Activated naive CD8-positive, alpha-beta T cell treated with anti-CD3 and anti-CD28 coated beads, Interleukin-2, amount 50 U/mL, for 24 hours (primary cell): ENCODE measurements at regions not wholly inside any gene's neighbourhood (a gene's known extent, or its start where the extent isn't known, plus 50 kb on each side); places are given as distances from the start of the nearest gene placed in this dataset.

Experiments
- ATAC-seq: fragments of 150-1000 bp; cut with Tn5 transposase; one replicate; pipeline ENCODE4 v1.10.0; 2021
- DNase-seq: peaks from one replicate; pipeline ENCODE4 v3.0.0; 2021
- H3K27ac Mint-ChIP-seq: one replicate; pipeline ENCODE4 v1.8.0; 2021; ENCODE audit warnings: mild to moderate bottlenecking, mixed read lengths
- H3K27me3 Mint-ChIP-seq: one replicate; pipeline ENCODE4 v1.8.0; 2021; ENCODE audit warnings: mixed read lengths
- H3K36me3 Mint-ChIP-seq: one replicate; pipeline ENCODE4 v1.8.0; 2021; ENCODE audit warnings: low read depth, mixed read lengths
- H3K4me1 Mint-ChIP-seq: one replicate; pipeline ENCODE4 v1.8.0; 2021; ENCODE audit warnings: mixed read lengths
- H3K4me3 Mint-ChIP-seq: one replicate; pipeline ENCODE4 v1.8.0; 2021; ENCODE audit warnings: mild to moderate bottlenecking, moderate library complexity, mixed read lengths
- H3K9me3 Mint-ChIP-seq: one replicate; pipeline ENCODE4 v1.8.0; 2021; ENCODE audit warnings: mixed read lengths

- H3K4me3 Mint-ChIP-seq = no peak overlapping the region
- DNase-seq (no peak), ATAC-seq (no peak)
- H3K36me3 Mint-ChIP-seq = no peaks in the 10 kb centered on the region
- H3K4me1 Mint-ChIP-seq = no peaks in the 10 kb centered on the region
- H3K27ac Mint-ChIP-seq = no peak overlapping the region
- no peaks in the 10 kb centered on the region for H3K27me3 Mint-ChIP-seq
- peaks cover 18% of the 10 kb centered on the region for H3K9me3 Mint-ChIP-seq
Measured at GRCh38 chr10:81524467-81524866, 350.5 kb upstream of the NRG3 start.

GRCh38 chr10:81532403-81532802, 342.6 kb upstream of the NRG3 start:
- Mint-ChIP-seq H3K27ac (no peak overlapping the region), H3K9me3 (peaks cover 10% of the 10 kb centered on the region), H3K4me3 (no peak overlapping the region), H3K36me3 (no peaks in the 10 kb centered on the region), H3K27me3 (no peaks in the 10 kb centered on the region), H3K4me1 (no peaks in the 10 kb centered on the region)
- DNase-seq (no peak), ATAC-seq (no peak)

- Mint-ChIP-seq H3K27ac (no peak overlapping the region), H3K4me1 (no peaks in the 10 kb centered on the region), H3K4me3 (no peak overlapping the region), H3K9me3 (peaks cover 8% of the 10 kb centered on the region), H3K36me3 (no peaks in the 10 kb centered on the region), H3K27me3 (no peaks in the 10 kb centered on the region)
- ATAC-seq (no peak), DNase-seq (no peak)
Measured at GRCh38 chr10:81534991-81535390, 340.0 kb upstream of the NRG3 start.

GRCh38 chr10:81541517-81541916, 333.5 kb upstream of the NRG3 start:
- Mint-ChIP-seq H3K4me3 (no peak overlapping the region), H3K4me1 (no peaks in the 10 kb centered on the region), H3K9me3 (peaks cover 8% of the 10 kb centered on the region), H3K27me3 (no peaks in the 10 kb centered on the region), H3K36me3 (no peaks in the 10 kb centered on the region), H3K27ac (no peak overlapping the region)
- no peak for DNase-seq
- no peak for ATAC-seq

GRCh38 chr10:81546243-81546642, 328.8 kb upstream of the NRG3 start:
- H3K36me3 Mint-ChIP-seq = no peaks in the 10 kb centered on the region
- ATAC-seq = no peak
- H3K4me3 Mint-ChIP-seq = no peak overlapping the region

GRCh38 chr10:81548160-81548559, 326.8 kb upstream of the NRG3 start:
- peaks cover 26% of the 10 kb centered on the region for H3K9me3 Mint-ChIP-seq
- ATAC-seq = no peak
- DNase-seq = no peak
- H3K4me3 Mint-ChIP-seq = no peak overlapping the region
- no peak overlapping the region for H3K27ac Mint-ChIP-seq
- no peaks in the 10 kb centered on the region for H3K4me1 Mint-ChIP-seq
- no peaks in the 10 kb centered on the region for H3K27me3 Mint-ChIP-seq
- H3K36me3 Mint-ChIP-seq = no peaks in the 10 kb centered on the region

More at GRCh38 chr10:81546243-81546642, 328.8 kb upstream of the NRG3 start:
- peaks cover 24% of the 10 kb centered on the region for H3K9me3 Mint-ChIP-seq
- H3K27ac Mint-ChIP-seq = no peak overlapping the region
- no peaks in the 10 kb centered on the region for H3K4me1 Mint-ChIP-seq
- no peaks in the 10 kb centered on the region for H3K27me3 Mint-ChIP-seq
- no peak for DNase-seq

- H3K4me3 Mint-ChIP-seq = no peak overlapping the region
- H3K9me3 Mint-ChIP-seq = peaks cover 15% of the 10 kb centered on the region
- peaks cover 13% of the 10 kb centered on the region for H3K4me1 Mint-ChIP-seq
- peak; percentile 90 for ATAC-seq
- H3K27ac Mint-ChIP-seq = no peak overlapping the region
- DNase-seq = peak; percentile 9
- H3K27me3 Mint-ChIP-seq = no peaks in the 10 kb centered on the region
- H3K36me3 Mint-ChIP-seq = no peaks in the 10 kb centered on the region
Measured at GRCh38 chr10:81564143-81564542, 310.9 kb upstream of the NRG3 start.

- Mint-ChIP-seq H3K4me1 (peaks cover 2% of the 10 kb centered on the region), H3K9me3 (peaks cover 10% of the 10 kb centered on the region)
Measured at GRCh38 chr10:81569488-81569887, 305.5 kb upstream of the NRG3 start.

GRCh38 chr10:81570349-81570748, 304.6 kb upstream of the NRG3 start:
- peak; percentile 24 for ATAC-seq

More at GRCh38 chr10:81569488-81569887, 305.5 kb upstream of the NRG3 start:
- Mint-ChIP-seq H3K4me3 (no peak overlapping the region), H3K27me3 (no peaks in the 10 kb centered on the region), H3K27ac (no peak overlapping the region), H3K36me3 (no peaks in the 10 kb centered on the region)
- DNase-seq = no peak
- ATAC-seq = no peak

GRCh38 chr10:81570878-81571794, 303.9 kb upstream of the NRG3 start:
- no peak for ATAC-seq
- DNase-seq = no peak
- Mint-ChIP-seq H3K27ac (no peak overlapping the region), H3K4me3 (no peak overlapping the region), H3K36me3 (no peaks in the 10 kb centered on the region), H3K4me1 (no peaks in the 10 kb centered on the region), H3K9me3 (peaks cover 11% of the 10 kb centered on the region), H3K27me3 (no peaks in the 10 kb centered on the region)

More at GRCh38 chr10:81570349-81570748, 304.6 kb upstream of the NRG3 start:
- no peak for DNase-seq
- H3K4me1 Mint-ChIP-seq = no peaks in the 10 kb centered on the region
- H3K27ac Mint-ChIP-seq = no peak overlapping the region
- H3K27me3 Mint-ChIP-seq = no peaks in the 10 kb centered on the region
- H3K4me3 Mint-ChIP-seq = no peak overlapping the region
- H3K36me3 Mint-ChIP-seq = no peaks in the 10 kb centered on the region
- H3K9me3 Mint-ChIP-seq = peaks cover 6% of the 10 kb centered on the region

GRCh38 chr10:81575036-81575435, 300.0 kb upstream of the NRG3 start:
- Mint-ChIP-seq H3K27me3 (no peaks in the 10 kb centered on the region), H3K27ac (no peak overlapping the region), H3K4me1 (no peaks in the 10 kb centered on the region), H3K36me3 (no peaks in the 10 kb centered on the region), H3K9me3 (peaks cover 28% of the 10 kb centered on the region), H3K4me3 (no peak overlapping the region)
- DNase-seq (no peak), ATAC-seq (no peak)

GRCh38 chr10:81576336-81576735, 298.7 kb upstream of the NRG3 start:
- no peaks in the 10 kb centered on the region for H3K36me3 Mint-ChIP-seq
- no peak overlapping the region for H3K27ac Mint-ChIP-seq
- no peak overlapping the region for H3K4me3 Mint-ChIP-seq

GRCh38 chr10:81594991-81595390, 280.0 kb upstream of the NRG3 start:
- H3K36me3 Mint-ChIP-seq = no peaks in the 10 kb centered on the region
- H3K9me3 Mint-ChIP-seq = peaks cover 25% of the 10 kb centered on the region
- DNase-seq = no peak
- H3K4me3 Mint-ChIP-seq = no peak overlapping the region
- no peak for ATAC-seq
- no peak overlapping the region for H3K27ac Mint-ChIP-seq
- no peaks in the 10 kb centered on the region for H3K4me1 Mint-ChIP-seq
- H3K27me3 Mint-ChIP-seq = no peaks in the 10 kb centered on the region

More at GRCh38 chr10:81576336-81576735, 298.7 kb upstream of the NRG3 start:
- Mint-ChIP-seq H3K27me3 (no peaks in the 10 kb centered on the region), H3K9me3 (peaks cover 28% of the 10 kb centered on the region), H3K4me1 (no peaks in the 10 kb centered on the region)
- ATAC-seq (no peak), DNase-seq (no peak)

- H3K9me3 Mint-ChIP-seq = peaks cover 27% of the 10 kb centered on the region
- no peaks in the 10 kb centered on the region for H3K4me1 Mint-ChIP-seq
- no peak overlapping the region for H3K27ac Mint-ChIP-seq
- no peaks in the 10 kb centered on the region for H3K27me3 Mint-ChIP-seq
- no peak overlapping the region for H3K4me3 Mint-ChIP-seq
- no peak for DNase-seq
- no peaks in the 10 kb centered on the region for H3K36me3 Mint-ChIP-seq
- no peak for ATAC-seq
Measured at GRCh38 chr10:81600185-81600584, 274.8 kb upstream of the NRG3 start.

GRCh38 chr10:81603106-81603620, 271.8 kb upstream of the NRG3 start:
- DNase-seq = no peak
- no peak overlapping the region for H3K27ac Mint-ChIP-seq
- no peaks in the 10 kb centered on the region for H3K36me3 Mint-ChIP-seq
- no peak overlapping the region for H3K4me3 Mint-ChIP-seq
- H3K27me3 Mint-ChIP-seq = no peaks in the 10 kb centered on the region
- no peak for ATAC-seq
- peaks cover 21% of the 10 kb centered on the region for H3K9me3 Mint-ChIP-seq
- H3K4me1 Mint-ChIP-seq = no peaks in the 10 kb centered on the region
